Suprapubic skin (tissue), 4 donors: ENCODE measurements at regions not wholly inside any gene's neighbourhood (a gene's known extent, or its start where the extent isn't known, plus 50 kb on each side); places are given as distances from the start of the nearest gene placed in this dataset.

Source experiments
- EP300 ChIP-seq: sonication (generic); formaldehyde crosslinking; IDR thresholded peaks from one replicate; pipeline ENCODE4 v1.6.1; 2017; ENCODE audit warnings: antibody characterized with exemption
- POLR2A ChIP-seq, 2 donors: fragments of 450-650 bp; IDR thresholded peaks; one replicate each; pipeline ENCODE4 v1.6.1; 2017; ENCODE audit warnings: antibody characterized with exemption in 2 of 2, mild to moderate bottlenecking in 2 of 2, moderate library complexity in 2 of 2
- POLR2AphosphoS5 ChIP-seq, 3 donors: sonication (generic); formaldehyde crosslinking; IDR thresholded peaks; one replicate each; pipeline ENCODE4 v1.6.1; 2017; ENCODE audit warnings: antibody characterized with exemption in 3 of 3
- TF ChIP-seq, protein P1 (sequence below), 2 donors: fragments of 200-600 bp in 1 of 2; fragments of 450-650 bp in 1 of 2; sonication (generic) in 1 of 2; IDR thresholded peaks; one replicate each; pipeline ENCODE4 v1.5.1; 2016 to 2019; ENCODE audit warnings: antibody characterized with exemption in 2 of 2, mild to moderate bottlenecking in 1 of 2, moderate library complexity in 1 of 2

DNA sequence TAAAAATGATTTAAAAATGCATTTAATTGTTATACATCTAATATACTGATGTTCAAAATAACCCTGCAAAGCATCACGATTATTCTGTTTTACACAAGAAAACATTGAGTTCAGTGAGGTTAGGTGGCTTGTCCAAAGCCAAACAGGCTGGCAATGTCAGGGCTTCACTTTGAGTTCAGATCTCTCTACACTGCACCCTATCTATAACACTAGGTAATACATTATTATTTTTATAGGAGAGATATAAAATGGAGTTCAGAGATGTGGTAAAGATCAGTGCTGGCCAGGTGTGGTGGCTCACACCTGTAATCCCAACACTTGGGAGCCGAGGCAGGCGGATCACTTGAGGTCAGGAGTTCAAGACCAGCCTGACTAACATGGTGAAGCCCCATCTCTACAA lies 165.9 kb upstream of the MYO3A start:
- no peak for TF ChIP-seq POLR2A (IDR thresholded peaks at IDR 0.05)
- TF ChIP-seq, protein P1, sequence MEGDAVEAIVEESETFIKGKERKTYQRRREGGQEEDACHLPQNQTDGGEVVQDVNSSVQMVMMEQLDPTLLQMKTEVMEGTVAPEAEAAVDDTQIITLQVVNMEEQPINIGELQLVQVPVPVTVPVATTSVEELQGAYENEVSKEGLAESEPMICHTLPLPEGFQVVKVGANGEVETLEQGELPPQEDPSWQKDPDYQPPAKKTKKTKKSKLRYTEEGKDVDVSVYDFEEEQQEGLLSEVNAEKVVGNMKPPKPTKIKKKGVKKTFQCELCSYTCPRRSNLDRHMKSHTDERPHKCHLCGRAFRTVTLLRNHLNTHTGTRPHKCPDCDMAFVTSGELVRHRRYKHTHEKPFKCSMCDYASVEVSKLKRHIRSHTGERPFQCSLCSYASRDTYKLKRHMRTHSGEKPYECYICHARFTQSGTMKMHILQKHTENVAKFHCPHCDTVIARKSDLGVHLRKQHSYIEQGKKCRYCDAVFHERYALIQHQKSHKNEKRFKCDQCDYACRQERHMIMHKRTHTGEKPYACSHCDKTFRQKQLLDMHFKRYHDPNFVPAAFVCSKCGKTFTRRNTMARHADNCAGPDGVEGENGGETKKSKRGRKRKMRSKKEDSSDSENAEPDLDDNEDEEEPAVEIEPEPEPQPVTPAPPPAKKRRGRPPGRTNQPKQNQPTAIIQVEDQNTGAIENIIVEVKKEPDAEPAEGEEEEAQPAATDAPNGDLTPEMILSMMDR (IDR thresholded peaks at IDR 0.05): no peak
- TF ChIP-seq POLR2AphosphoS5 (IDR thresholded peaks at IDR 0.05): no peak
- no peak for TF ChIP-seq EP300
